Smooth muscle cell (in vitro differentiated cells): ENCODE measurements at regions not wholly inside any gene's neighbourhood (a gene's known extent, or its start where the extent isn't known, plus 50 kb on each side); places are given as distances from the start of the nearest gene placed in this dataset.

Source experiments
- DNase-seq: peaks from one replicate; lab custom pipeline; 2025; ENCODE audit not compliant: unreplicated experiment; lab: John Stamatoyannopoulos, UW
- H2AFZ ChIP-seq: fragments of 200-600 bp; sonication (generic); 2 replicates; pipeline ENCODE4 v1.6.0; 2016; ENCODE audit warnings: antibody characterized with exemption, low read depth, mild to moderate bottlenecking
- H3F3A ChIP-seq: fragments of 200-600 bp; sonication (generic); 2 replicates; pipeline ENCODE4 v1.6.0; 2017; ENCODE audit warnings: antibody characterized with exemption, low read depth
- H3K27ac ChIP-seq: fragments of 200-600 bp; sonication (generic); 2 replicates; pipeline ENCODE4 v1.5.1; 2016; ENCODE audit warnings: low read depth, mild to moderate bottlenecking
- H3K27me3 ChIP-seq: fragments of 200-600 bp; sonication (generic); 2 replicates; pipeline ENCODE4 v1.6.1; 2016; ENCODE audit warnings: low read depth, mild to moderate bottlenecking
- H3K36me3 ChIP-seq: fragments of 200-600 bp; sonication (generic); 2 replicates; pipeline ENCODE4 v1.5.1; 2016; ENCODE audit warnings: low read depth
- H3K4me1 ChIP-seq: fragments of 200-600 bp; sonication (generic); 2 replicates; pipeline ENCODE4 v1.5.1; 2016; ENCODE audit warnings: low read depth
- H3K4me2 ChIP-seq: fragments of 200-600 bp; sonication (generic); 2 replicates; pipeline ENCODE4 v1.6.0; 2016; ENCODE audit warnings: mild to moderate bottlenecking
- H3K4me3 ChIP-seq: fragments of 200-600 bp; sonication (generic); 2 replicates; pipeline ENCODE4 v1.5.1; 2016; ENCODE audit warnings: mild to moderate bottlenecking
- H3K79me2 ChIP-seq: fragments of 200-600 bp; sonication (generic); 2 replicates; pipeline ENCODE4 v1.6.0; 2016; ENCODE audit warnings: low read depth, mild to moderate bottlenecking
- H3K9ac ChIP-seq: fragments of 200-600 bp; sonication (generic); 2 replicates; pipeline ENCODE4 v1.6.0; 2016; ENCODE audit warnings: low read depth
- H3K9me3 ChIP-seq: fragments of 200-600 bp; sonication (generic); replicated peaks from 2 replicates; pipeline ENCODE4 v1.5.1; 2016; ENCODE audit warnings: low read depth
- H4K20me1 ChIP-seq: fragments of 200-600 bp; sonication (generic); 2 replicates; pipeline ENCODE4 v1.6.0; 2016; ENCODE audit warnings: low read depth
- WGBS: methylation state at CpG from one replicate; pipeline ENCODE4 v1.1.7; 2016; ENCODE audit warnings: low lambda C conversion rate; 5-methylcytosine and 5-hydroxymethylcytosine counted together
- TF ChIP-seq, protein P1 (sequence below): fragments of 200-600 bp; sonication (generic); IDR thresholded peaks from 2 replicates; pipeline ENCODE4 v1.5.1; 2017; ENCODE audit warnings: borderline replicate concordance, mild to moderate bottlenecking, antibody characterized with exemption; ENCODE audit not compliant: insufficient read depth, poor library complexity, severe bottlenecking

DNA sequence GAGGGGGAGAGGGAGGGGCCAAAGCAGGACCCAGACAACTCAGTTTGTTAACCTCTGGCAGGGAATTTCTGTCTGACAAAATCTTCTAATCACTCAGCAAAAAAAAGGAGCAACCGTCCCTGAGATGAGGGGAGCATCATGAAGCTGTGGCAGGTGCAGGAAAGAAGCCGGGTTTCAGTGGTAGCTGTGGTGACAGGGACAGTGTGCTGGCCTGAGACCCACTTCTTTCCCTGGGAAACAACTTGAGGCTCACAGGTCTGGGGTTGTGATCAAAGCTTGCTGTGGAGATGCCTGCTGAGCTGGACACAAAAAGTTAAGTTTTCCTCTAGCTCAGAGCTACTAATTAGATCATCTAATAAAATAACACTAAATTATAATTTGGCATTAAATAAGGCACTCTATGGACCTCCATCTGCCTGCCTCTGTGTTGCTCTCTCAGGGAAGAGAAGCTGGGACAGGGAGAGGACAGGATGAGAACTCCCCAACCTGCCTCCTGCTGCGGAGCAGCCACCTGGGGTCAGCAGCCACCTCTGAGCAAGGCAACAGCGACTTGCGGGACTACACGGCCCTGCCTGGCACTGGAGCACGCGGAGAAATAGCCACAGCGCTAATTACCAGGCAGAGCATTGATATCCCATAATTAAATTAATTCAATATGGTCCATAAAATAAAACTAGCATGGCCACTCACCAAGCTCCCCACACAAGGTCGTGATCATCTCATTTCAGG lies 104.6 kb upstream of the TEX51 start:
- 59% methylated on average over 10 of the region's 10 CpGs for WGBS
- H3K27ac ChIP-seq, result no peak overlapping the region

DNA sequence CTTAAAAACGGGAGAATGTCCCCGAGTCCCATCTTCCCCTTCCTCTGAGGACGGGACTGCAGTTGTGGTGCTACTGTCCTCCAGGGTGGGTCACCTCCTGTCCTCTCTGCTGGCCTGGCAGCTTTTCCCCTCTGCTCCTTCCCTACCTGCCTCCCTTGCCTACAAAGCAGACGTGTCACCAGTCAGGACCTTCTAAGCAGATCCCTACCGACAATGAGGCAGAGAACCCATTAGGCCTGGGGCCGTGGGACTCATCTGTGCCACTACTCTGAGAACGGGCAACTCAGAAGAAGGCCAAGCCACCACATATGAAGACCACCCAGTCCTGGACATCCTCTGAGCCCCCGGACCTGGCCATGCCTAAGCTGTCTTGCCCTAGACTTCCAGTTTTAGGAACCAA lies 103.0 kb upstream of the TEX51 start:
- Histone ChIP-seq H3K9me3 (no peaks in the 10 kb centered on the region), H2AFZ (no peak overlapping the region), H3K27ac (no peak overlapping the region), H3K36me3 (no peaks in the 10 kb centered on the region), H3K27me3 (peaks cover 17% of the 10 kb centered on the region), H3K4me1 (no peaks in the 10 kb centered on the region), H3K4me2 (no peak overlapping the region), H3K9ac (no peak overlapping the region), H4K20me1 (no peaks in the 10 kb centered on the region), H3F3A (no peaks in the 10 kb centered on the region), H3K4me3 (no peak overlapping the region), H3K79me2 (no peaks in the 10 kb centered on the region)
- WGBS, result 84% methylated on average over 8 of the region's 8 CpGs
- DNase-seq, result no peak
- TF ChIP-seq, protein P1, sequence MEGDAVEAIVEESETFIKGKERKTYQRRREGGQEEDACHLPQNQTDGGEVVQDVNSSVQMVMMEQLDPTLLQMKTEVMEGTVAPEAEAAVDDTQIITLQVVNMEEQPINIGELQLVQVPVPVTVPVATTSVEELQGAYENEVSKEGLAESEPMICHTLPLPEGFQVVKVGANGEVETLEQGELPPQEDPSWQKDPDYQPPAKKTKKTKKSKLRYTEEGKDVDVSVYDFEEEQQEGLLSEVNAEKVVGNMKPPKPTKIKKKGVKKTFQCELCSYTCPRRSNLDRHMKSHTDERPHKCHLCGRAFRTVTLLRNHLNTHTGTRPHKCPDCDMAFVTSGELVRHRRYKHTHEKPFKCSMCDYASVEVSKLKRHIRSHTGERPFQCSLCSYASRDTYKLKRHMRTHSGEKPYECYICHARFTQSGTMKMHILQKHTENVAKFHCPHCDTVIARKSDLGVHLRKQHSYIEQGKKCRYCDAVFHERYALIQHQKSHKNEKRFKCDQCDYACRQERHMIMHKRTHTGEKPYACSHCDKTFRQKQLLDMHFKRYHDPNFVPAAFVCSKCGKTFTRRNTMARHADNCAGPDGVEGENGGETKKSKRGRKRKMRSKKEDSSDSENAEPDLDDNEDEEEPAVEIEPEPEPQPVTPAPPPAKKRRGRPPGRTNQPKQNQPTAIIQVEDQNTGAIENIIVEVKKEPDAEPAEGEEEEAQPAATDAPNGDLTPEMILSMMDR, result no peak

More for the DNA sequence above, 104.6 kb upstream of the TEX51 start:
- Histone ChIP-seq H2AFZ (no peak overlapping the region), H3F3A (no peaks in the 10 kb centered on the region), H3K4me2 (no peak overlapping the region), H3K4me1 (no peaks in the 10 kb centered on the region), H3K36me3 (no peaks in the 10 kb centered on the region), H3K4me3 (no peak overlapping the region), H3K27me3 (peaks cover 17% of the 10 kb centered on the region), H3K79me2 (no peaks in the 10 kb centered on the region), H4K20me1 (no peaks in the 10 kb centered on the region), H3K9me3 (no peaks in the 10 kb centered on the region), H3K9ac (no peak overlapping the region)
- no peak for DNase-seq
- TF ChIP-seq, protein P1, result no peak

DNA sequence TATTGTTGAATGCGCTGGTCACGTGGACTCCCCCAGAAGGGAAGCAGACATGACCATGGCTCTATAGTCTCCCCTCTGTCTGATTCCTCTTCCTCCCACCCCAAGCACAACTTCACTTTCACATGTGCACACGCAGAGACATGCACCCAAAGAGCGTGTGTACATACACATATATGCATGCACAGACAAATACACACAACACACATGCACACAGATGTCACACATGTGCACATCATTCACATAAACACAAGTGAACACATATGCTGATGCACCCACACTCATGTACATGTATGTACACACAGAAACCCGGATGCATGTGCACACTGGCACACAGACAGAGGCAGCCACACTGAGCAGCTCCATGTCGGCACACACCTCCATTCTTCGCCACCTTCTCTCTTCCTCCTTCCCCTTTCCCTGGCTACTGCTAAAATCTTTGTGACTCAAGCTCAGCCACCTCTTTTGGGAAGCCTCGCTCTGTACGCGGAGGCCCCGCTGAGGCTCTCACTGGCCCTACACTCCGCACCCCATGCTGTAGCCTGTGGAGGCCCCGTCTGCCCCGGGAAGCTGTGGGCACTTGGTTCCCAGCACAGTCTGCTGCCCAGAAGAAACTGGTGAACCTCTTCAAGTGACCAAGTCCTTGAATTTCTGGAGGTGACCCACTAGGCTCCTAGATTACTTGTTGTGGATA lies 101.6 kb upstream of the TEX51 start:
- DNase-seq, result no peak
- TF ChIP-seq, protein P1, result no peak
- Histone ChIP-seq H3K4me3 (no peak overlapping the region), H2AFZ (no peak overlapping the region), H3K9me3 (no peaks in the 10 kb centered on the region), H3K27ac (no peak overlapping the region), H3K4me1 (no peaks in the 10 kb centered on the region), H3F3A (no peaks in the 10 kb centered on the region), H3K79me2 (no peaks in the 10 kb centered on the region), H3K27me3 (peaks cover 14% of the 10 kb centered on the region), H3K4me2 (no peak overlapping the region), H3K36me3 (no peaks in the 10 kb centered on the region), H4K20me1 (no peaks in the 10 kb centered on the region), H3K9ac (no peak overlapping the region)
- 93% methylated on average over 14 of the region's 14 CpGs for WGBS
